GM19438 (cell line): ENCODE measurements at regions not wholly inside any gene's neighbourhood (a gene's known extent, or its start where the extent isn't known, plus 50 kb on each side); places are given as distances from the start of the nearest gene placed in this dataset.
"Not testable (repeated sequence)": the region's sequence is repeated elsewhere in the genome, so short reads cannot be mapped to it uniquely, and the experiment has no call there.

Source experiments
- ATAC-seq: cut with Tn5 transposase; IDR thresholded peaks from one replicate; pipeline ENCODE4 v1.9.1; 2021; ENCODE audit warnings: low read depth; ENCODE audit not compliant: unreplicated experiment

DNA sequence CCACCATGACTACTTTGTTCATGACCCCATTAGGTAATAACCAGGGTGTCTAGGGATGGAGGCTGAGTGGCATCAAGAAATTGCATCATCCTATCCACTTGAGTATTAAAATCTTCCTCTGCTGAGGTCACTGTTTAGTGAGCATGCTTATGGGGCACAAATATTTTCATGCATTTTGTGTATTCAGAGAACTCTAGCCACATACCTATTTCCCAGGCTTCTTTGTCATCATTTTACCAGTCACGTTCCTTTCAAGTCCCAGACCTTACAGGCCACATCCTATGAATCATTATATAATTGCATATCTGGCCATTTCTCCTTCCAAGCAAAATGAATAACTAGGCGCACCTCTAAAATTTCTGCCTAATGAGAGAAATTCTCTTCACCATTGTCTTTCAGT lies 1882.9 kb upstream of the AGA start:
- ATAC-seq = no peak

DNA sequence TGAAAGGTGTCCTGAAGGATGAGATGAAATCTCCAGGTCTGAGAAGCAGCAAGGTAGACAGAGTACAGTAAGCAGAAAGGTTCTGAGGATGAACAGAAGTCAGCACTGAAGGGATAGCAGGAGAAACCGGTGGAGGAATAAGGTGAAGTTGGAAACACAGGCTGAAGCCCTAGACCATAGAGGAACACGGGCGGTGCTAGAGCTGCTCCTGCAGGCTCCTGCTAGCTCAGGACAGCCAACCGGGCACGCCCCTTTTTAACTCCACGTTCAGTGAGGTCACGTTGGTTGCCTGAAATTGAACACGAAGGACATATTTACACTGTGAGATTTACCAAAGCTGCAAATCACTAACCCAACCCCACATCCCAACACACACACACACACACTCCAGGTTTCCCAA lies 1886.4 kb upstream of the AGA start:
- ATAC-seq = no peak

DNA sequence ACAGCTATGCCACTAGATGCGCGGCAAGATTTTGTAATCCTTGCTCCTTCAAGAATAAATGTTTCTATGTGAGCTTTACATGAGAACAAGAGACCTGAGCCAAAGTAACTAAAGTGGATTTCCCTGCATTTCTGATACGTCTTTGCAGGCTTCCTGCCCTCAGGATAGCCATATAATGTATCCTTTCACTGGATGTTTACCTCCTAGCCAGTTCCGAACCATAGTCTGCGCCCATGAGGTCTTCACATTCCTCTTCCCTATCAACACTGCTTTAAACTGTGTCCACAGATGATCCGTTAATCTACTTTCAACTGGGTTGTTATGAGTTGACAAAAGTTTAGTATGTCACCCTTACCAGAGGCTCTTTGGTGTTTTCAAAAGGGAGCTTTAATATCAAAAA lies 1889.1 kb upstream of the AGA start:
- no peak for ATAC-seq

DNA sequence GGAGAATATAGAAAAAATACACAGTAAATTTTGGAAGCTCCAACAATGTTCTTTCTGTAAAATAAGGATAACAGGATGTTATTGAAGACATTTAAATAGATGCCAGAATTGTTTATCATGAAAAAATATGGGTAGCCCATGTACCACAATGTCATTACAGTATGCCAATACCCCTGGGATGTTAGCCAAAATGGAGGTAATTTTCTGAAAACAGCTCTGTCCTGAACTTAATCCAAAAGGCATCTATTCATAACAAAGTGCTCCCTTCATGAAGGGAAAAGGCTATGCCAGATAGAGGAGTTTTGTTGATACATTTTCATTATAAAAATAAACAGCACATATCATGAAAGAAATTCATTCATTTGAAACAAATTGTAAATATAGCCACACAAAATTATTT lies 1902.6 kb upstream of the AGA start:
- no peak for ATAC-seq

DNA sequence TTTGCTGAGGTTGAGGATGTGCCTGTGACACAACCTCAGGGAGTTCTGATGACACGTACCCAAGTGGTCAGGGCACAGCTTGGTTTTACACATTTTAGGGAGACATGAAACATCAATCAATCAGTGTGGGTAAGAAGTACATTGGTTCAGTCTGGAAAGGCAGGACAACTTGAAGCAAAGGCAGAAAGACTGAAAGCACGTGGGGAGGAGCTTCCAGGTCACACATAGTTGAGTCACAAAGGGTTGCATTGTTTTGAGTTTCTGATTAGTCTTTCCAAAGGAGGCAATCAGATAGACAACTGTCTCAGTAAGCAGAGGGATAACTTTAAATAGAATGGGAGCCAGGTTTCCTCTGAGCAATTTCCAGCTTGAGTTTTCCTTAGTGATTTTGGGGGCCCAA lies 1910.0 kb upstream of the AGA start:
- ATAC-seq = no peak

DNA sequence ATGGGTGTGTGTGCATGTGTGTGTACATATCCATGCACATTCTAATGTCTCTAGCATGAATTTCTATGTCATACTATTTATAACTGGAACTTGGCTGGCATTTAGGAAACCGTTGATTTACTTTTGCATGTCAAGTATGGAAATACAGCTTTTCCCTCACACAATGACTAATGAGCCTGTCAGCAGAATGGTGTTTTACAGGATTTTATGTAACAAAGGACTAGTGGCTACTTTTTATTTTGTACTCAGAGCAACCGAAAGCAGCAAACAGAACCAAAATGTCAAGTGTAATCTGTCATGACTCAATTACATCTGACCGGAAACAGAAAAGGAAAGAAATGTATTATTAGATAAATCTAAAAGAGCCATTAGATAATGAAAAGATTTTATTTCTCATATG lies 1911.5 kb upstream of the AGA start:
- no peak for ATAC-seq

DNA sequence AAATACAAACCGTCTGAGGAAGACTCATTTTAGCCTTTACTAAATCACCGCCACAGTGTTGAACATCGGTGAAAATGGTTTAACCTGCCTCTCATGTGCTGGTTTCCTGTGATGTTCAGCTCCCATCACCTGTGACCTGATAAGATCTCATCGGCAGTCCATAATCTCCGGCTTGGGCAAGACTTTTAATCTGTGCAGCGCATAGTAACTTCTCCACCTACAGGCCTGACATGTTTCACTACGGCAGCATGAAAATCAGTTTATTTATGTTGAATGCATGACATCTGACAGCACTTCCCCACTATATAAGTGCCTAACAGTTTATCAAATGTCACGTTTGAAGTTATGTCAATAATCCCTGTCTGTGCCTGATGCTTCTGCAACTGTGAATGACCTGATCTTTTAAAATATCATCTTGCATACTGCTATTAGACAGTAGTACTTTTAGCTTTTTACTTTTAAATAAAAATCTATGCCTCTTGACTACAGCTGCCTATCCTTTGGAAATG lies 1919.8 kb upstream of the AGA start:
- no peak for ATAC-seq

DNA sequence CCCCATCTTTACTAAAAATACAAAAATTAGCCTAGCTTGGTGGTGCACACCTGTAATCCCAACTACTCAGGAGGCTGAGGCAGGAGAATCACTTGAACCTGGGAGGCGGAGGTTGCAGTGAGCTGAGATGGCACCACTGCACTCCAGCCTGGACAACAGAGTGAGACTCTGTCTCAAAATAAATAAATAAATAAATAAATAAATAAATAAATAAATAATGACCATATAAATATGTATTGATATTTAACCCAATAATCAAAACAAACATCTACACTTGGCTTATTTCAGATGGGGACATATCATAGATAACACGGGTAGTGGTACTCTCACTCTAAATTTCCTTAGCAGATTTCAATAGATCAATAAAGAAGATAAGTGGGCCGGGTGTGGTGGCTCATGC lies 1923.7 kb upstream of the AGA start:
- ATAC-seq = not testable (repeated sequence)

DNA sequence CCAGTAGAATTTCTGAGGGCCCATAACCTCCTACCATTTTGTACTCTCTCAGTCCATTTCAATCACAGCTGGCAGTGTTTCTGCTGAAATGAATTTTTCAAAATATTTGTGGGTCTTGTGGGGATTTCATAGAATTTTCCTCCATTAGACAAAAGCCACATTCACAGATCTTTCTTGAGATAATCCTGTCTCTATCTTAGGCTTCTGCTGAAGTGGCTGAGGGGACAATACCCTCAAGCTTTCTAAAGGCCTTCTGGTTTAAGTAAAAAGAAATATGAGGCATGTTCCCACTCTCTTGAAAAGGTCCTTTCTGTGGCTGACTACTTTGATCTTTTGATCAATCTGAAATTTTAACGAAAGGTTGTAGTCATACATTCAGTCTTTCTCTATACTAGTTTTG lies 1930.0 kb upstream of the AGA start:
- no peak for ATAC-seq

DNA sequence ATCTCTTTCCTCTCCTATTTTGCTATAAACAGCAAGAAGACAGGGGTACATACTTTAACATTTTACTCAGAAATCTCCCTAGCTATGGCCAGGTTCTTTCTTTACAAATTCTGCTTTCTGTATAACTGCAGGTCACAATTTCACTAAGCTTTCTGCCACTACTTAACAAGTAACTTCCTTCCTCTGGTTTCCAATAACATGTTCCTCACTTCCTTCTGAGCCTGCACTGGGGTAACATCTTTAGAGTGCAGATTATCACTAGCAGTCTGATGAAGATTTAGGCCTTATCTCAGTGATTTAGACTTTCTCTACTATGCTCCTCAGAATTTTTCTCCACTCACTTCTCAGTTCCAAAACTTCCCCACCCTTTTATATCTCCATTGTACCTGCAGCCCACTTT lies 1930.5 kb upstream of the AGA start:
- ATAC-seq = no peak

DNA sequence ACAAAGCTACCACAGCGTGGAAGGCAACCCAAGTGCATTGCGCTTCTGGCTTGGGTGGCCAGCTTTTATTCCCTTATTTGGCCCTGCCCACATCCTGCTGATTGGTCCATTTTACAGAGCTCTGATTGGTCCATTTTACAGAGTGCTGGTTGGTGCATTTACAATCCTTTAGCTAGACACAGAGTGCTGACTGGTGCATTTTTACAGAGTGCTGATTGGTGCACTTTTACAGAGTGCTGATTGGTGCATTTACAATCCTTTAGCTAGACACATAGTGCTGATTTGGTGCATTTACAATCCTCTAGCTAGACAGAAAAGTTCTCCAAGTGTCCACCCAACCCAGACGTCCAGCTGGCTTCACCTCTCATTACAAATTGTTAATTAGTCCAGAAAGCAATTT lies 1936.6 kb upstream of the AGA start:
- not testable (repeated sequence) for ATAC-seq

DNA sequence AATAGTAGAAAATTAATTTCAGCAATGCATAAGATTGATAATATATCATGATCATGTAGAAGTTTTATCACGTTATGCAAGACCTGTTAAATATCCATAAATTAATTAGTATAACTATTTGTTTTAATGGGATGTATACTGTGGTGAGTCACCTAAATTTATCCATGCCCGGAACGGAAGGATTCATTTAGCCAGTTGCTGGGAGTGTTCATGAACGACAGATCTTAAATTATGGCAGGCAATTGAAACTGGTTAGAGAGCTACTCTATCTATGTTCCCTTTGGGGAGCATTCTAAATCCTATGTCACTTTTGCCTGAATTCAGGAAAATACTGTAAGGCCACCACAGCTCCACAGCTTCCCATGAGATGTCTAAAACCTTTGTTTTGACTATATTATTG lies 1950.5 kb upstream of the AGA start:
- no peak for ATAC-seq

DNA sequence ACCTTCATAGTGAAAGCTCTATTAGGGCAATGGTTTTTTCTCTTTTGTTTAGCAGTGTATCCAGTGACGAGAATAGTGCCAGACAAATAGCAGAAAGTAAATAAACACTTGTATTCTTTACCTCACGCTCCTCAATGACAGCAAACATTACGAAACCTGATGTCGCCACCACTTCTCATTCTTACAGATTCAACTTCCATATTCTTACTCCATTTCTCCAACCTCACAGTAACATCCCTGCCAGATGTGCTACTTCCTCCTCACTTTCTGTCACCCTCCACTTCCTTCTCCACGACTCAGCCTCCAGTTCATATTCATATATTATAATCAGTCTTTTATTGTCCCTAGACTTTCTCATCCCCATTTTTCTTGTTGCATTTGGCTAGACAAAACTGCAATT lies 1956.2 kb upstream of the AGA start:
- ATAC-seq = no peak

DNA sequence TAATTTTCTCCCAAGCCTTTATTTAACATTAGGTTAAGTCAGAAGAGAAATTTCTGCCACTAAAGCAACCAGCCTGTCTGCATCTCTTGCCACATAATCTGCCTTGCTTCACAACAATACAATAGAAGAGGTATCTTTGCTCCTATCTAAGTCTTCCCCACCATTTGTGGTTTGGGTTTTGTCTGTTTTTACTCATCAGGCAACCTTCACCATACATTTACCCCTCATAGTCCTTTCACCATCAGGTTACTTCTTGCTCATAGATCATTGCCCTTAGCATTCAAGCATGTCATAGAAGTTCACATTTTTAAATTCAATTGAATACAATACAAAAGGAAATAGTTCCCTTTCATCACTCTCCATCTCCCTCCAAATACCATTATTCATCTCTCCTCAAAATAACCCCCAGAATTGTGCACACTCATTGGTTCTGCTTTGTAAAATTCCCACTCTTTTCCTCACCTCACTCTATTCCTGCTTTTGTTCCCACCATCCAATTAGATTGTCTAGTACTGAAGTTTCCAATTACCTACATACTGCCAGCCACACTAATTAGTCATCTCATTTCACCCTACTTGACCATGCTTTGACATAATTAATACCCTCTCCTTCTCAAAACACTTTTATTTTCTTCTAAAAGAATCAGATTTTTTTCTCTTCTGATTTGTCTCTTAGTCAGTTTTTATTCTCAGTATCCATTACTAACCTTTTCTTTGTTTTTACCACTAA lies 1957.0 kb upstream of the AGA start:
- ATAC-seq = no peak

DNA sequence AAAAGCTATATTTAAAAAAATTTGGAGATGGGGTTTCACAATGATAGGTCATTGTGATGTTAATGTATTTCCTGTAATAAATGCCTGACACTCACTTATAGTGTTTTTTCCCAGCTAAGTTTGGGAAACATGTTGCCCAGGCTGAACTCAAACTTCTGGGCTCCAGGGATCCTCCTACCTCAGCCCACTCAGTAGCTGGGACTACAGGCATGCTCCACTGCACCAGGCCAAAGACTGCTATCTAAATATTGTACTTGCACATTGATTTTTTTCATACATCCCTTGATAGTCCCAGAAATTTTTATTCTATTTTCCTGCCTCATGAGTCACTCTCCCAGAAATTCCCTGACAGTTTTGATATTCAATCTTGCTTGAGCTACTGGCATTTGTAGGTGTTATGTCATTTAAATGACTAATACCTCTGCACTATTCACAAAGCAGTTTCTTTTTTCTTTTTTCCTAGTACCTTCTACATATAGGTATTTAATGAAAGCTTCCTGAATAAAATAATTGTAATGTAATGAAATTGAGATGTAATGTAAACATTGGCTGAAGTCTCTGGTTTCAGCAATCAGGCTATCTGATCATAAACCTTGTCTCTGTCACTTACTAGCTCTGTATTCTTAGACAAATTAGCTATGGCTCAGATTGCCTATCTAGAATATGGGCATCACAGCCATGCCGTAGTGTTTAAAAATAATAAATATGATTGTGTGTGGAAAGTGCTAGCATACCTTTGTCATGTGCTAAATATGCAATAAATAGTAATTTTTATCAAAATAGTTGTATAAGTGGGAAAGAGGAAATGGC lies 1973.0 kb upstream of the AGA start:
- ATAC-seq = no peak

DNA sequence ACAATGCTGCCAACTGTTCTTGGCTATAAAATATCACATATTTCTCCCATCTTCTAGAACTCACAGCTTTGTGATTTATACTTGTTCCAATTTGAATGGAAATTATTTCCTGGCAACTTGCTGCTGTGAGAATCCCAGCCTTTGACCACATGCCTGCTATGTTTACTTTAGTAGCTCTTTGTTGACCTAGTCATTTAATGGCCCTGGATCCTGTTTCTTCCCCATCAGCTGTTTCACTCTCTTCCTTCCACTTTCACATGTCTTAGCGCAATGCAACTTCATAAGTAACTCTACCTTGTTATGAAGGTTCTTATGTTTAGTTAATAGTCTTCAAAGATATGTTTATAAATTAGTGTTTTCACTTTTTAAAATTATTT lies 1973.6 kb upstream of the AGA start:
- ATAC-seq = no peak

DNA sequence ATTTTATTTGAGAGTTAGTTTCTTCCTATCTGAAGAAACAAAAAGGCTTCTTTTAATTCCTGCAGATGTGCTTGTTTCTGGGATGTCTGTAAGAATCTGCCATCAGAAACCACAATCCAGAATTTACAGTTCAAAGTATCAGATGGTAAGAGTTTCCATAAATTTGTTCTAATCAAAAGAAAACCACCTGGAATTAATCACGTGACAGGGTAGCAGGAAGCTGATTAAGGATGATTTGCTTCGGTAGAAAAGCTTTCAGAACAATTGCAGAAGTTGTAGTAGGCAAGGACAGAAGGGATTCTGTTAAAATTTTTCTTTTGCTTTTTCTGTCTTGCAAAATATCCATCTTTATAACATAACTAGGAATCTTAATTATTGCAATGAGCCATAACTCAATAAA lies 1975.1 kb upstream of the AGA start:
- ATAC-seq = no peak

DNA sequence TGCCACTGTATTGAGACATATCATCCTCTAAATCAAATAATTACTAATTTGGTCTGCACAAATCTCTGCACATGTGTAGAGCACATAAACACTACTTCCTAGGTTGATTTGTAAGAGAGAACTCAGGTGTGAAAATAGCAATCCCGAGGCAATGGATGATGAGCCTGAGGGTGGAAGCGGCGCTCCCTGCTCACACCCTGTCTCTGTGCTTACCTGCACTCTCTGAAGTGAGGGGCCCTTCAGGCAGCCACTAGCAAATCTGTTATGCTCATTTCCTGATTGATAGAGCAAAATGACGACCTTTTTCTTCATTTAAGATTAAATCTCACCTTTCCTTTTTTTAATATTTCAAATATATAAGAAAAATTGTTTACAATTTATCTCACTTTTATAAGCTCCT lies 1995.7 kb upstream of the AGA start:
- ATAC-seq = no peak

DNA sequence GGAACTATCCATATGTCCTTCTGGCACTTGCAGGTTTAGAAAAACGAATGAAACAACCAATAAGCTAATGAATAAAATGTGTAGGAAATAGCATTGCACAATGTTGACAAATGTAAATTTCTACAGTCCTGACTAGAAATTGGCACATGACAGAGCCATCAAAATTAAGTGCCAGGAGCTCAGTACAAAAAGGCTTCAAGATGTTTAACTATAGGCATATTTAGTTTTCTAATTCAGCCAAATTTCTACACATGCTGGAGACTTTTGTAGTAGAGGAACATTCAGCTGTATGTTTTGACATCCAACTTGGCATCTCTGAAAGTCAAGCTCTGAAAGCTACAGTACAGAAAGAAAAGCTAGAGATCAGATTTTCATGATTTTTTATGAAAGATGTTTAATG lies 1999.4 kb upstream of the AGA start:
- ATAC-seq = no peak

DNA sequence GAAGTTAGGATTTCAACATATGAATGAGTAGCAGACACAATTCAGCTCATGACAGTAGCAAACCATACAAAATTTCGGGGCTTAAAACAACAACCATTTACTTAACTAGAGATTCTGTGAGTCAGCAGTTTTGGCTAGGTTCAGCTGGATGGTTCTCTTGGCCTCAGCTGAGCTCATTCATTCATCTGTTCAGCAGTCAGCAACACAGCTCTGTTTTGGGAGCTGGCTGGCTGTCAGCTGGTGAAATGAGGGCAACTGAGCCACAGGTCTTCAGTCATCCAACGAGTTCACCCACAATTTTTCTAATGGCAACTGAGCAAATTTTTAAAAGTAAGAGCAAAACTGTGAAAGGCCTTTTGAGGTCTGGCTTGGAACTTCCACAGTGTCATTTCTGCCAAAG lies 2005.1 kb upstream of the AGA start:
- ATAC-seq = no peak

DNA sequence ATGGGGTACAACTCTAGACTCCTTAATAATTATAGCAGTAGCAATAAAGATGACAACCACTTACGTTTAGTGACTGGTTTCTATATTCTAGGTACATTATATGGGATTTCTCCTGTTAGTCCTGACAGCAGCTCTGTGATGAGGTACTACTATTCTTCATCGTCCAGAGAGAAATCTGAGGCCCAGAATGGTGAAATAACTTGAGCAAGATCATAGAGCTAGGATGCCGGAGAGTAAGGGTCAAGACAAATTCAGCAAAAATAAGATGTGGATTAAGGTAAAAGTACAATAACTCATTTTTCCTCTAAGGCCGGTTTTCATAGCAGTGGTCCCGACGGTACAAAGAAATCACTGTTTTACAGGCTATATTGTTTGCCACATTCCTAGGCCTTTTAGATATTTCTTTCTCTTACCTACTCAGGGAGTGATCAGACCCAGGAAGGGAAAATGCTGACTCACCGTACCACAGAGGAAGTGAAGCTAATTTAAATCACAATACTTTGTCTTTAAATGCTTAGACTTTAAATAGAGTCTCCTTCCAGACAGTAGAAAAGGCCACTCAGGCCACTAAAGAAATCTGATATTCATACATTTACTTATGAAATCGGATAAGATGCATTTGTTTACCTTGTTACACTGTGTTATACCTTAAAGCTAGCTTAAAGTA lies 2023.0 kb upstream of the AGA start:
- no peak for ATAC-seq

DNA sequence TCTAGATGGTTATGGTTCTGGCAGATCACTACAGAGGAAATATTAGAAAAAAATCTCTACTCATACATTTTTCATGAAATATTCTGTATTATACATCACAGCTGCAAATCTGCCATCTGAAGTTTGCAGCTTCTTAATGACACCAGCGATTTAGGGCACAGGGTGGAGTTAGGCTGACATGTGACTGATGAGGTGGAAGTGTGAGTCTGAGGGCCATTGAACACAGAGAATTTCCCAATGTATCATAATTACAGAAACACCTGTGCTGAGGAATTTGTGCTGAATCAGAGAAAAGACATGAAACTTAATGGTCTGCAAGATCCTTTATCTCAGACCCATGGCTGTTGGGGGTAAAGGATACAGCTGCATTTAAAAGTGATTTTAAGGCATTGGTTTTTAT lies 2025.6 kb upstream of the AGA start:
- ATAC-seq = no peak
